NCI-H1417 treated with DMSO at 0.1 percent for 48 hours (cell line): ENCODE measurements at regions not wholly inside any gene's neighbourhood (a gene's known extent, or its start where the extent isn't known, plus 50 kb on each side); places are given as distances from the start of the nearest gene placed in this dataset.
"Not testable (repeated sequence)": the region's sequence is repeated elsewhere in the genome, so short reads cannot be mapped to it uniquely, and the experiment has no call there.

ENCODE experiments used
- DNase-seq: peaks from one replicate; lab custom pipeline; 2025; lab: John Stamatoyannopoulos, UW

DNA sequence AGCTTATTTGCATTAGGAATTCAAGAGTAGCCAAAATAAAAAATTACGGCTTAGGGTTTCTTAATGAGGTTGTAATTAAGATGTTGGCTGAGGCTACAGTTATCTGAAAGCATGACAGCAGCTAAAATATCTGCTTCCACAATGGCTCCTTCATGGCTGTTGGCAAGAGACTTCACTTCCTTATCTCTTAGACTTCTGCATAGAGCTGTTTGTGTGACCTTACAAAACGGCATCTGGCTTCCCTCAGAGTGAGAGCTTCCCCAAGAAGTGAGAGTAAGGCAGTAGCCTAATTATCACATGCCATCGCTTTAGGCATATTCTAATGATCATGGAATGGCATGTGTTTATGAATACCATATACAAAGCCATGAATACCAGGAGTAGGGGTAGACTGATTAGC lies 57.6 kb downstream of the CCDC59 start:
- no peak for DNase-seq

DNA sequence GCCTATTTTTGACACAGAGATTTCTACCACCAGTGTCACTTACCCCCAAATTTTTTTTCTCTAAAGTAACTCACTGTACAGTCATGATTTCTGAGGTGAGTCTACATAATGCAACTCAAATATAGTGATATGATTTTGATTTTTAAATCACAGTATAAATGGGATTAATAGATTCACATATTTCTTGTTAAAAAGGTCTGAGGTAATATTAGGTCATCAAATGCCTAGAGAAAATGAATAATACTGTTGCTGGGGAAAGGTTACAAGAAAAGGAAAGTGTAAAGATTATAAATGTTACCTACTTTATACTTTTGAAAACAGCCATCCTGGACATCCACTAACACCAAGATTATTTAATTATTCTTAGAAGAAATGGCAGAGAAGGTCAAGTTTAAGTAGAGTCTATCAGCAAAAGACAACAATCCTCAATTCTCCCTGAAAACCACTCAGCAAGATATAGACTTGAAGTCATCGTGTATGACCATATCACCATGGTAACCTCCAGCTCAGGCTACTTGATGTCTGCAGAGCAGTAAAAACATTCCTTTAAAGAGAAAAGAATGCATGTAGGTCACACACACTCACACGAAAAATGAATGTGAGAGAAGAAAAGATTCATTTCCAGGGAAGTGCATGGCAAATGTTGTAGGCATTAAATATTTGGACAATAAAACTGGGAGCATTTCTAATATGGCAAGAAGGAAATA lies 58.7 kb downstream of the CCDC59 start:
- DNase-seq, result no peak

DNA sequence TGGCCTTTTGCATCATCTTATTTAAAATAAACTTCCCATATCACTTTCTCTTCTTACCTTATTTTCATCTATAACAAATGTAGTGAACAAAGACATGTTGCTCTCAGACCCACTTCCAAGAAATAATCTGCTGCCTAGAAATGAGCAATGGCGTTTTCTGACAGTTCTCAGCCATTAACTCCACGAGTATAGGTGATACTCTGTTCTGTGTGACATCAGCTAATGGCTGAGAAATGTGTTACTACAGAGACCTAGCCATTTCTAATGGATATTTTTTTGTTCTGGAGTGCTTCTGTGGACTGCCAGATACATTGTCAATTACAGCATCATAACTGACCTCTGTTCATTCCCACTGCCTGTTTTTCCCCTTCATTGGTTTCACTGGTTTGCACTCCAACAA lies 67.8 kb downstream of the CCDC59 start:
- DNase-seq, result no peak

DNA sequence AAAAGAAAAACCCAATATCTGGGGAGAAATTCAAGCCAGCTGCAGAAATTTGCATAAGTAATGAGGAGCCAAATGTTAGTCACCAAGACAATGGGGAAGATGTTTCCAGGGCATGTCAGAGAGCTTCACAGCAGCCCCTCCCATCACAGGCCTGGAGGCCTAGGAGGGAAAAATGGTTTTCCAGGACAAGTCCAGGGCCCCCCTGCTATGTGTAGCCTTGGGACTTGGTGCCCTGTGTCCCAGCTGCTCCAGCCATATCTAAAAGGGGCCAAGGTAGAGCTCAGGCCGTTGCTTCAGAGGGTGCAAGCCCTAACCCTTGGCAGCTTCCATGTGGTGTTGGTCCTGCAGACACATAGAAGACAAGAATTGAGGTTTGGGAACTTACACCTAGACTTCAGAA lies 76.9 kb downstream of the CCDC59 start:
- DNase-seq, result not testable (repeated sequence)

DNA sequence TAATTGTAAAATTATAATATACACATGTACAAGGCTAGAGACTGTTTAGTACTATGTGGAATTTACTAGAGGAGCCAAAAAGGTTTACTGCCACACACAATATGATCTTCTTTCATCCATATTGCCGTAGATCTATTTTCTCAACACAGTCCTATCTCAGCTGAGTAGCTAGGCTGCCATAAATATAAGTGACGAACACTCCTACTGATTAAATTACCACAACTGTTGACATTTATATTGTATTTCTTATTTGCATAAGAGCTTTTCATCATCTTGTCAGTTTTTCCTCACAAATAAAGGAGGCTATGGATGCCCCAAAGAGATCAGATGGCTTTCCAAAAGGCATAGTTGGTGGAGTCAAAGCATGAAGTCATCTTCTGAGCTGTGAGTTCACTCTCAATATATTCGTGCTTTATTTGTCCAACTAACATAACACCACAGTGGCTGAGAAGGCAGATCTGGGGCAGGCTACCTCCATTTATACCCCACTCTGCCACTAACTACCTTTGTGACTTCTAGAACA lies 78.6 kb downstream of the CCDC59 start:
- peak; percentile 38 for DNase-seq

DNA sequence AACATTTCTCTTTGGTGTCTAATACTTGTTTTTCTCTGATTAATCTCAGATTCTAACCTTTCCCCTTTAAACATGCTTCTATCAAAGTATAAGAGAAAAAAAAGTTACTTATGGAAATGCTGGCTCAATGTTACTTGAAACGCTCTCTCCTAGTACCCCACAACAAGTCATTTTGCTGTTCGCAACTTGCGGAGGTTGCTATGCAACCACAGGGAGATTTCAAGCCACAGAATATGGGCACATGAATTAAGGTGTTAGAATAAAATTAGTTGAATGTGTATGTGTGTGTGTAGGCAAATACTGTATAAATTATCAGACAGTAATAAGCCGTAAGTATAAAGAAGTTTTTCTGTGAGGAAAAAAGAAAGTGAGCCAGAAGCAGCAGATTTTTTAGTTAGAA lies 80.6 kb downstream of the CCDC59 start:
- DNase-seq, result no peak

DNA sequence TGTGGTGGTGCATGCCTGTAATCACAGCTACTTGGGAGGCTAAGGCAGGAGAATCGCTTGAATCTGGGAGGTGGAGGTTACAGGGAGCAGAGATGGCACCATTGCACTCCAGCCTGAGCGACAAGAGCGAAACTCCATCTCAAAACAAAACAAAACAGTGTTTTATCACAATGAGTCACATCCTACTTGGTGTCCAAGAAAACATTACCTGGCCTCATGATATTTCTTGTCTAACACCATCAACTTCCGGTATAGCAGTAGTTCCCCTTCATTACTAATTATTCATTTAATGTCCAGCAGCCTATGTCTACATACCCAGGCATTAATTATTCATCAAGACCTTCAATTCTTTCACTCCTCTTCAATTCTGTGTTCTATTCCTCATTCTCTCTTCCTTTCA lies 115.5 kb downstream of the CCDC59 start:
- no peak for DNase-seq

DNA sequence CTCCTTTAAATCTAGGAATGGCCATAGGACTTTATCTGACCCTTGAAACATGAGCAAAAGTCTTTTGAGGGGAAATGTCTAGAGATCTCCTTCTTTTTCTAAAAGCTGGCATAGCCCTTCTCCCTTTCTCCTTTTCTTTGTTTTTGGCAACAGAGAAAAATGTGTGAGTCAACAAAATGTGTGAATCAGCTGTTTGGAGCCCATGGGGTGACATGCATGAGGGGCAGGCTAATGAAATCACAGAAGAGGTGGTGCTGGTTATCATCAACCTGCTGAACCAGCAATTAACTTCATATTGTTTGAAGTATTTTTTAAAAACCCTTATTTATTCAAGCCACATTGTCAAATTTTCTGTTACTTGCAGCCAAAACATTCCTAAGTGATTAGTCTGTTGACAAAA lies 132.3 kb downstream of the CCDC59 start:
- no peak for DNase-seq

DNA sequence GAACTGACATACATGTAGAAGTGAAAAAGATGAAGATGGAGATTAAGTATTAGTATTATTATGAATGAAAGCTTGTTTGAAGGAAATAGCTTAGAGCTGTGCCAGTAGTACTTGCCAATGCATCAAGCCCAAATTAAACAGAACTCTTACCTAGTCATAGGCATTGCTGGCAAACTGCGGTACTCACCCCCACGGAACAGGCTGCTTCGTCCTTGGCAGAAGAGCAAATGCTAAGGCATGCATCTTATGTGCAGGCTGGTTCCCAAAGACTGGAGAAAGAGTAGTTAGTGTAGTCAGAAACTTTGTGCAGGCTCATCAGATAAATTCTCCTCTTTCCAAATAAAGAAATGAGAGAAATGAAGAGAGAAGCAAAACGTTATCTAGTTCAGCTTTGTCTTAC lies 134.8 kb downstream of the CCDC59 start:
- no peak for DNase-seq

DNA sequence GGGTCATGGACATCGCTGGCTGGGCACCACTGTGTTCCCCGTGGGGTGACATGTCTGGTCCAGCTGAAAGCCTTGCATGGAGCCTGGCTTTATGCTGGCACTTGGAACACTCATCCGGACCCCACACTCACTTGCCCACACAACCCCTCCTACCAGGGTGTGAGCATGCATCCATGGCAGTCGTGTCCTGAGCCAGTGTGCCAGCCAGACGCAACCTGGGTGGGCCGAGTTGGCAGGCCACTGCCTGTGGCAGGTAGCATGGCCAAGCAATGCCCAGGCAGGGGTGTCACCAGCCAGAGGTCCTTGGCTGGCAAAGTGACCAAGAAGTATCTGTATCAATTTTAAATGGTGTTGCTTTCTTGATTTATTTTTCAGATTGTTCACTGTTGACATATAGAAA lies 141.7 kb downstream of the CCDC59 start:
- no peak for DNase-seq

DNA sequence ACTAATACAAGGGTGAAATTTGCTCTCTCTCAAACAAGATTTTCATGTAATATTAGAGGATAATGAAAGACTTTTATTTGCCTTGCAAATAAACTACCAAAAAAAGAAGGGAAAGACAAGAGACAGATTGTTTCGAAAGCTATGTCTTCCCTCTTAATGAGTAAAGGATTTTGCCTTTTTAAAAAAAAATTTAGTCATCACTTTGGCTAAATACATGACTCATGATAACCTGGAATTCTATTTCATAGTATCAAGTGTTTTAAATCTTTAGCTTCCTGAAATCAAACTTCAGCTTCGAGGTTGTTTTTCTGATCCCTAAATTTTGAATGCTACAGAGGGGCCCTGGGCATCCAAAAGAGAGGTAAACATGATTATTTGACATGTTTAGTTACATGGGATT lies 144.4 kb downstream of the CCDC59 start:
- DNase-seq, result no peak

DNA sequence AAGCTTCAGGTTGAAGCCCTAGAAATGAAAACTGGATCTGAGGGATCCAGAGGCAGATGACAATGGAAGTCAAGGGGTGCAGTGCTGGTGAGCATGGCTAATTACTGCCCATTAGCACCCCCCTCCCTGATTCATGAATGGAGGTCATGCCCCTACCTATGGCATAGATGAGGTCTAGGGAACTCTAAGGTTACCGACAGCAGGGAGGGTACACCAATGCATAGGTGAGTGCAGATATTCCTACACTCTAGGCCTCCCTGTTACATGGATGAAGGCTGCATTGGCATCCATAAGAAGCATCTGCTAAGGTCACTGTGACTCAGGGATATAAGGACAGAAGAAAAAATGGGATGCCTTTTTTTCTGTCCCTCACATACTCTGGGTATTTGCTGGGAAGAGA lies 147.3 kb downstream of the CCDC59 start:
- no peak for DNase-seq

DNA sequence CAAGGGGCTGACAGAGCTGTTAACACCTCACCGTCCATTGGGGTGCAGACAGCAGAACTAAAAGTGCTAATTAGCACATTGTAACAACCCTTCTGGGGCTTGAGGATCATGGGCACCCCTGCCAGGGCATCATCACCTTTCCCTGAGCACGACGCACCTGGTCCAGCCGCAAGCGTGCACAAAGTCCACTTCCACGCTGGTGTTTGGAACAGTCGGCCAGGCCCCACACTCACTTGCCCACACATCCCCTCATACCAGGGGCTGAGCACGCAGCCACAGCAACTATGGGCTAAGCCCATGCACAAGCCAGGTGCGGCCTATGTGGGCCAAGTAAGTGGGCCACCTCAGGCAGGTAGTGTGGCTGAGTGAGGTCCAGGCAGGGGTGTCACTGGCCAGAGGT lies 148.7 kb downstream of the CCDC59 start:
- no peak for DNase-seq

DNA sequence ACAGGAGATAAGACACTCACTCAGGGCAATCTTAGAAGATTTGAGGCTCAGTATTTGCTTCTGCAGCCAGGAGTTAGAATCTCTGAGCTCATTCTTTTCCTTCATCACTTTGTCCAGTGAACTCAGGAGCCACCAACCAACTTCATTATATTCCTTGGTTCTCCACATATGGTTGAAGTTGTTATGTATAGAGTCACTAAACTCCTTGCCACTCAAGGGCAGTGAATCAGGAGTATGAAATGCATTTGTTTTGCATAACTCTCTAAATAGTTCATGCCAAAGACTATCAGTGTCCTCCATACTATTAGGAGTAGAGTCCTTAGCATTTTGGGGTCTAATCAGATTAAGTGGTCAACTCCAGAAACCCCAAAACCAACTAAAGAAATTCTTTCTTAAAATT lies 150.6 kb downstream of the CCDC59 start:
- DNase-seq, result no peak

DNA sequence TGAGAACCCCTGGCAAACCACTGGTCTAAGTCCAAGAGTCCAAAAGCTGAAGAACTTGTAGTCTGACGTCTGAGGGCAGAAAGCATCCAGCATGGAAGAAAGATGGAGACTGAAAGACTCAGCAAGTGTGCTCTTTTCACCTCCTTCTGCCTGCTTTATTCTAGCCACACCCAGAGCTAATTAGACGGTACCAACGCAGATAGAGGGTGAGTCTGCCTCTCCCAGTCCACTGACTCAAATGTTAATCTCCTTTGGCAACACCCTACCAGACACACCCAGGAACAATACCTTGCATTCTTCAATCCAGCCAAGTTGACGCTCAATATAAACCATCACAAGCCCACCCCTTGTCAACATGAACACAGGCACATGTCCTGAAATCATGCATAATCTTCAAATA lies 155.1 kb downstream of the CCDC59 start:
- no peak for DNase-seq

DNA sequence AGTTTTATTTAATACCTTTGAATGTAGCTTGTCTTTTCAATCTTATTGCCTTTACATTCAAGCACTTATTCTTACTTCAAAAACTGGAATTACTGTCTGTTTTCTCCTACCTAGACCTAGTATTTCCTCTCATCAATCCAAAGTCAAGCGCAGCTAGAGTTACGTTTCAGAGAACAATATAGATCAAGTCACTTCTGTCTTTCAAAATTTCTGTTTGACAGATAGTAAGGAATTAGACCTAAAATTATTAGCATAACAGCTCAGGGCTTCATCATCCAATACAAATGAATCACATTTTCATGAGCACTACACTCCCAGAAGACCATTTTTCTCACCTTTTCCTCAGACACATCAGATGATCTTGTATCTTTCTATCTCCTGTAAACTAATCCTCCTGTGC lies 170.6 kb downstream of the CCDC59 start:
- DNase-seq, result no peak

DNA sequence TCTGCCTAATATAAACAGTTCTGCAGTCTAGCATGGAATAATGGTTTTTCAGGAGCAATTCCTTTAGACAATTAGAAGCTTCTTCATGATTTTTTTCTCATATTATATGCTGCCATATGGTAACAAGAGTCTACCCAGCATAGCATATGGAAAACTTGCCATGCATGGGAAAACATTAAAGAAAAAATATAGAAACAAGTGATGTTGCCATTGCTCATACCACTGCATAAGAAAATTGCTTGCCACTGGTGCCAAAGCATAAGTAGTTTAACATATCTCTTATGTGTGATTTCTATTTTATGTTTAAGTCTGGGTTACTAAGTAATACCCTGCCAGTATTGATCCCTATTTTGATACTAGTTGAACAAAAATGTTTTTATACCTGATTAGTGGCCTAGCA lies 171.2 kb downstream of the CCDC59 start:
- no peak for DNase-seq

DNA sequence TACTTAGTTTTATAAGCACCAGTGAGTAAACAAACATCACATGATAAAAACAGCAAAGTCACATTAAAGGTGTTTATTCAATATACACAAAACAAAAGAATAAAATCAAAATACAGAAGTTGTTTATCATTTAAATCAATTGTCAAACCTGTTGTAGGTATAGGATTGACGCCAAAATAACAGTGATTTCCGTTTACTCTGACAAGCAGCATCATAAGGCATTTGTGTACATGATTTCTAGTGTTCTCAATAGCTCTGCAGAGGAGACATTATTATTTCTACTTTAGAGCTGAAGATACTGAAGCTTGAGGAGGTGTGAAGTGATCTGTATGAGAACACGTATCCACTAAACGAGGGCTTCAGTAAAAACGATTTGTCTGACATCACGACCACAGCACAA lies 171.9 kb downstream of the CCDC59 start:
- no peak for DNase-seq

DNA sequence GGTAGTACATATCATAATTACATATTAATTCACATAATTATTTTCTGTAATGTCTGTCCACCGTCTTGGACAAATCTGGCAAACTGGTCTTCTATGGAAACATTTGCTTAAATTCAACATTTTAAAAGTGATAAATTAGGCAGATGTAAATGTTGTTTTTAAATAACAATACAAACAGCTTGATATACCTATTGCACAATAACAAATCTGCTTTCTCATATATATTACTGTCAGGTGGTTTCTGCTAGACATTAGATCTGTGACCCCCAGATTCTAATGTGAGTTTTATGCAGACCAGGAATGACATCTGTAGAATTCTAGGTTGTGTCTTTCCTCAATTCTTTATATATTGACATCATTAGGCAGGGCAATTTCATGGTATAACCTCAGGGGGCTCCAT lies 173.3 kb downstream of the CCDC59 start:
- DNase-seq, result no peak

DNA sequence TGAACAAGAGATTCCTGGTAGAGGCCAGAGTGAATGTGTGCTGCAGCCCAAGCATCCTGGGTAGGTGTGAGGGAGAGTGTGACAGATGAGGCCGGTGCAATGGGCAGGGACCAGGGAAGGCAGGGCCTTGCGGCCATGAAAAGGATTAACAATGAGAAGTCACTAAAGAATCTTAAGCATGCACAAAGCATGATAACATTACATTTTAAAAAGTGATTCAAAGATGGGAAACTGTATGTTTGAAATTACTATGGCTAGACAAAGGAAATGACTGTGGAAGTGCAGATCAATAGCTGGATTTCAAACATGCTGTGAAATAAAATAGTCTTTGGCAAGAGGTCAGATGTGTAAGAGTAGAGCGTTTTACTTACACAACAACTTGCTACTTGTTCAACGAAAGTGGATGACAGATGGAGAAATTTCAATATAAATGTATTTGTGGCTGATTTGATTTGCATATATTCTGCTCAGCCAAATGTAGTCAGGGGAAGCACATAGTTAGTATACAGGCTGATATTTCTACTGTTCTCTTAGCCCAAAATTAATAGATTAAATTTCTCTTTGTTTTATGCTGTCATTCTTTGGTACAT lies 175.5 kb downstream of the CCDC59 start:
- no peak for DNase-seq

DNA sequence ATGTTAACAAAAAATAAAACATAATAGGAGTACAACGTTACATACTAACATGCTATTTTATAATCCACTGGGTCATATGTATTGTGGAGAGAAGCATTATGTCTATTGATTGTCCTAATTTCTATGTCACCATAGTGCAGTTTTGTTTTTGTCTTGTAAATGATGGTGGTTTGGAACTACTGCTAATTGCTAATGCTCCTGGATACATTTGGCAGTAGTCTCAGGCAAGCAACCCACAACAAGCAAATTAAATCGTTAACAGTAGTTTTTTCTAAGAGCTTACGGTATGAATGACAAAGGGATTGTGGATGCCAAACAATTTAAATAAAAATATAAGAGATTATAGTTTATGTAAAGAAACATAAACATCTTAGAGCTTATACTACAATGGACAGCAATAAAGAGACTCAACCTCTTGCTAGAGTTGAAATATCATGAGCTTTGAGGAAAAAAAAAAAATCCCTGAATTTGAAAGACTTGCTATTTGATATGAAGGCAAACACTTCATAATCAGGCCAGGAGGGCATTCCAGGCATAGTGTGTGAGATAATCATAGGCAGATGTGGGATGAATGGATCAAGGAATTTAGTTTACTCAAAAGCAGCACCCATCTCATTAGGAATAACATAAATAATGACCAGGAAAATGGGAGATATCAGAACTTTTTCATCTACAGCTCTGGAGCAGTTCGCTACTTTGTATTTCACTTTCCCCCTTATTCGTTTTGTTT lies 181.3 kb downstream of the CCDC59 start:
- no peak for DNase-seq

DNA sequence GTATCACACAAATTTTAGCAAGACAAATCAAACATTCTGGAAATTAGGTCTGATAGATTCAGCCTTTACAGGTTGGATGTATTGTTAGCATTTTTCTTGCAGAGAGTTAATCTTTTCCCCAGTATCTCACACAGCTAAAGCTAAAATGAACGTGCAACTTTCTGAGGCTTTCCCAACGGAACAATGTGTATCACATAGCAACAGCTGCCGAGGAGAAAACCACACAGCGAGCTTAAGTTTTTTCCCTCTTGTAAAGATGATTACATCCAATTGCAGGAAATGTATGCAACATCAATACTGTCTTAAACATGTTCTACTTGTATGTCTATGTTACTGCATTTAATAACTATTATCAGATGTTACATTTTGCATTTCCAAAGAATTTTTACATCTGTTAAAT lies 182.2 kb downstream of the CCDC59 start:
- DNase-seq, result no peak

DNA sequence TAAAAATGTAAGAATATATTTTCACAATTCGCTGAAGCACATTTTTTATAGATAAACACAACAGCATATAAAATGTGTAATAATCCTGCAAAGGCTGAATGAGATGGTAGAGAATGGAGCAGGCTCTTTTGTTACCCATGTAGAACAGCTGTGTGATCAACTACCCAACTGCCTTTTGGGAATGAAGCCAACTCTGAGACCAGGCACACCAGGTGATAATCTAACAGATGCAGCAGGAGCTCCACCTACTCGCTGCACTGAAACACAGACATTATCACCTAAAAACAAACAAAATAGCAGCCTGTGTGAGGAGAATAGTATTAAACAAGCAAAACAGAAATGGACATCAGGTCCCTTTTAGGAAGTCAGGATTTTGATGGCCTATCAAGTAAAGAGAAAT lies 183.3 kb downstream of the CCDC59 start:
- DNase-seq, result peak; percentile 100
